B cell (primary cell): ENCODE measurements at regions not wholly inside any gene's neighbourhood (a gene's known extent, or its start where the extent isn't known, plus 50 kb on each side); places are given as distances from the start of the nearest gene placed in this dataset.

Experiments
- ATAC-seq: fragments of 200-7000 bp; cut with Tn5 transposase; one replicate; pipeline ENCODE4 v1.10.0; 2021; ENCODE audit warnings: low read depth, mild to moderate bottlenecking, moderate number of reproducible peaks, moderate library complexity
- CTCF ChIA-PET: fragments of 350-600 bp; sonication (Branson Sonifier 250); formaldehyde crosslinking; loops from one replicate; lab custom pipeline; 2021; ENCODE audit warnings: antibody characterized with exemption, inconsistent platforms; lab: Charles Lee
- POLR2A ChIA-PET: fragments of 350-600 bp; sonication (Branson Sonifier 250); formaldehyde crosslinking; loops from one replicate; lab custom pipeline; 2021; ENCODE audit warnings: antibody characterized with exemption; lab: Charles Lee
- DNase-seq: peaks from one replicate; pipeline ENCODE4 v3.0.0; 2013
- H2AFZ ChIP-seq: 2 replicates; pipeline ENCODE4 v1.6.1; 2012; ENCODE audit warnings: mild to moderate bottlenecking, low read depth, low read length; ENCODE audit not compliant: insufficient read depth, poor library complexity, severe bottlenecking
- H3K27ac ChIP-seq, 2 donors: 1 replicate in 1 of 2; 2 replicates in 1 of 2; pipeline ENCODE4 v1.5.1; 2012 to 2013; ENCODE audit warnings: low read length in 2 of 2, mild to moderate bottlenecking in 2 of 2, moderate library complexity in 1 of 2
- H3K27me3 ChIP-seq, 4 experiments: fragments of 200-600 bp in 1 of 4; sonication (generic) in 1 of 4; replicated peaks in 1 of 4; 1 replicate in 2 of 4; 2 replicates in 2 of 4; pipeline versions ENCODE4 v1.6.1 to v1.7.0; 2013 to 2016; ENCODE audit warnings: low read length in 3 of 4, mild to moderate bottlenecking in 2 of 4, mixed read lengths in 1 of 4, moderate library complexity in 1 of 4; ENCODE audit not compliant: insufficient read depth in 4 of 4, control insufficient read depth in 3 of 4; ENCODE audit errors: control extremely low read depth in 1 of 4
- H3K36me3 ChIP-seq, 2 experiments: replicated peaks in 1 of 2; 1 replicate in 1 of 2; 2 replicates in 1 of 2; pipeline versions ENCODE4 v1.6.1 to v1.7.1; 2013; ENCODE audit warnings: low read length in 1 of 2; ENCODE audit not compliant: insufficient read depth in 2 of 2, control insufficient read depth in 1 of 2; ENCODE audit errors: control extremely low read depth in 1 of 2, extremely low read depth in 1 of 2
- H3K4me1 ChIP-seq, 2 donors: fragments of 200-600 bp in 1 of 2; sonication (generic) in 1 of 2; 1 replicate in 1 of 2; 2 replicates in 1 of 2; pipeline versions ENCODE4 v1.5.1 to v1.6.1; 2013 to 2017; ENCODE audit warnings: low read length in 2 of 2; ENCODE audit not compliant: control insufficient read depth in 2 of 2, insufficient read depth in 2 of 2
- H3K4me2 ChIP-seq: replicated peaks from 2 replicates; pipeline ENCODE3; 2012; ENCODE audit warnings: mild to moderate bottlenecking, low read depth, low read length; ENCODE audit not compliant: poor library complexity, severe bottlenecking
- H3K4me3 ChIP-seq, 5 experiments: fragments of 200-600 bp in 1 of 5; sonication (generic) in 1 of 5; 1 replicate in 3 of 5; 2 replicates in 2 of 5; pipeline versions ENCODE4 v1.5.1 to v1.7.0; 2011 to 2016; ENCODE audit warnings: low read length in 4 of 5, mild to moderate bottlenecking in 4 of 5, low read depth in 2 of 5, control low read depth in 1 of 5, moderate library complexity in 1 of 5; ENCODE audit not compliant: insufficient read depth in 1 of 5; ENCODE audit errors: control extremely low read depth in 1 of 5, extremely low read depth in 1 of 5
- H3K79me2 ChIP-seq: fragments of 200-600 bp; sonication (generic); one replicate; pipeline ENCODE4 v1.6.0; 2016; ENCODE audit warnings: low read length; ENCODE audit not compliant: control insufficient read depth, insufficient read depth
- H3K9ac ChIP-seq: fragments of 200-600 bp; sonication (generic); 2 replicates; pipeline ENCODE4 v1.6.1; 2017; ENCODE audit warnings: mild to moderate bottlenecking, low read length, moderate library complexity
- H3K9me3 ChIP-seq, 3 donors: one replicate each; pipeline versions ENCODE4 v1.6.1 to v1.7.1; 2013; ENCODE audit warnings: low read length in 2 of 3; ENCODE audit not compliant: control insufficient read depth in 2 of 3, insufficient read depth in 1 of 3; ENCODE audit errors: control extremely low read depth in 1 of 3
- H4K20me1 ChIP-seq: 2 replicates; pipeline ENCODE4 v1.6.0; 2012; ENCODE audit warnings: mild to moderate bottlenecking, low read length; ENCODE audit not compliant: insufficient read depth, control insufficient read depth, poor library complexity, severe bottlenecking
- H3K27ac Mint-ChIP-seq: one replicate; pipeline ENCODE4 v1.8.0; 2021; ENCODE audit warnings: mixed read lengths
- H3K27me3 Mint-ChIP-seq: one replicate; pipeline ENCODE4 v1.8.0; 2021; ENCODE audit warnings: mixed read lengths
- H3K4me1 Mint-ChIP-seq: one replicate; pipeline ENCODE4 v1.8.0; 2021; ENCODE audit warnings: mixed read lengths
- H3K4me3 Mint-ChIP-seq: one replicate; pipeline ENCODE4 v1.8.0; 2021; ENCODE audit warnings: mixed read lengths
- H3K9me3 Mint-ChIP-seq: one replicate; pipeline ENCODE4 v1.8.0; 2022; ENCODE audit warnings: mixed read lengths; ENCODE audit not compliant: insufficient read depth
- EZH2 ChIP-seq: IDR thresholded peaks from 2 replicates; pipeline ENCODE4 v1.6.1; 2012; ENCODE audit warnings: borderline replicate concordance, low read depth, mild to moderate bottlenecking, moderate library complexity, low read length; ENCODE audit not compliant: insufficient read depth, poor library complexity, severe bottlenecking
- WGBS: methylation state at CpG from one replicate; pipeline ENCODE4 v1.1.5; 2013; ENCODE audit warnings: missing lambda C conversion rate; ENCODE audit not compliant: insufficient coverage; 5-methylcytosine and 5-hydroxymethylcytosine counted together
- intact Hi-C: fragments of 100-400 bp; cut with micrococcal nuclease; formaldehyde crosslinking; loops from one replicate; pipeline ENCODE4 v1.10.0; 2022
- TF ChIP-seq, protein P1 (sequence below): fragments of 200-600 bp; IDR thresholded peaks from one replicate; pipeline ENCODE4 v1.8.0; 2022; ENCODE audit warnings: antibody characterized with exemption, mild to moderate bottlenecking

DNA sequence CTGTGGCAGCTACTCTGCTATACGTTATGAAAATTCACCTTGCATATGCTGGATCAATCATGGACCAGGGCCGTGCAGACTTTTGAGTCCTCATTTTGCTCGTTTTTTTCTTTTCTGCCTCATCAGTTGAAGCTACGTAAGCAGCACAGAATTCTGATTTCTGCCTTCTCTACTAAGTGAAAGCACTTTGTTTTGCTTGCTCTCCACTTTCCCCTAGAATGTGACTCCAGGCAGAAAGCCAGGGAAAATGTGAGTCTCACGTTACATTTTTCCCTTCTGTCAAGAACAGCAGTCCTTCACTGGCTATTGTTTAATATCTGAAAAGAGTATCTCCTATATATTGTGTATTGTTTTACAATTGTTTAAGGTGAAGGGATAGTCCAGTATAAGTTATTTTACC lies 1840.1 kb downstream of the PCDH7 start:
- no peaks in the 10 kb centered on the region for H3K27me3 ChIP-seq
- H3K4me2 ChIP-seq, result no peak overlapping the region
- H3K9me3 ChIP-seq, result no peaks in the 10 kb centered on the region
- no peak overlapping the region for H2AFZ ChIP-seq
- DNase-seq (no peak), ATAC-seq (no peak)
- CTCF ChIA-PET, result no interaction called here
- TF ChIP-seq, protein P1, sequence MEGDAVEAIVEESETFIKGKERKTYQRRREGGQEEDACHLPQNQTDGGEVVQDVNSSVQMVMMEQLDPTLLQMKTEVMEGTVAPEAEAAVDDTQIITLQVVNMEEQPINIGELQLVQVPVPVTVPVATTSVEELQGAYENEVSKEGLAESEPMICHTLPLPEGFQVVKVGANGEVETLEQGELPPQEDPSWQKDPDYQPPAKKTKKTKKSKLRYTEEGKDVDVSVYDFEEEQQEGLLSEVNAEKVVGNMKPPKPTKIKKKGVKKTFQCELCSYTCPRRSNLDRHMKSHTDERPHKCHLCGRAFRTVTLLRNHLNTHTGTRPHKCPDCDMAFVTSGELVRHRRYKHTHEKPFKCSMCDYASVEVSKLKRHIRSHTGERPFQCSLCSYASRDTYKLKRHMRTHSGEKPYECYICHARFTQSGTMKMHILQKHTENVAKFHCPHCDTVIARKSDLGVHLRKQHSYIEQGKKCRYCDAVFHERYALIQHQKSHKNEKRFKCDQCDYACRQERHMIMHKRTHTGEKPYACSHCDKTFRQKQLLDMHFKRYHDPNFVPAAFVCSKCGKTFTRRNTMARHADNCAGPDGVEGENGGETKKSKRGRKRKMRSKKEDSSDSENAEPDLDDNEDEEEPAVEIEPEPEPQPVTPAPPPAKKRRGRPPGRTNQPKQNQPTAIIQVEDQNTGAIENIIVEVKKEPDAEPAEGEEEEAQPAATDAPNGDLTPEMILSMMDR, result no peak
- no peak for TF ChIP-seq EZH2
- H3K9ac ChIP-seq, result no peak overlapping the region
- Mint-ChIP-seq H3K4me1 (no peaks in the 10 kb centered on the region), H3K27ac (no peak overlapping the region), H3K27me3 (no peaks in the 10 kb centered on the region), H3K4me3 (no peak overlapping the region), H3K9me3 (no peaks in the 10 kb centered on the region)
- 93% methylated on average over 4 of the region's 5 CpGs for WGBS
- H3K4me1 ChIP-seq, result no peaks in the 10 kb centered on the region
- no peaks in the 10 kb centered on the region for H3K36me3 ChIP-seq
- no peaks in the 10 kb centered on the region for H3K79me2 ChIP-seq
- POLR2A ChIA-PET, result no interaction called here
- no peak overlapping the region for H3K4me3 ChIP-seq
- H4K20me1 ChIP-seq, result no peaks in the 10 kb centered on the region
- intact Hi-C loops, result no loop called here
- no peak overlapping the region for H3K27ac ChIP-seq

DNA sequence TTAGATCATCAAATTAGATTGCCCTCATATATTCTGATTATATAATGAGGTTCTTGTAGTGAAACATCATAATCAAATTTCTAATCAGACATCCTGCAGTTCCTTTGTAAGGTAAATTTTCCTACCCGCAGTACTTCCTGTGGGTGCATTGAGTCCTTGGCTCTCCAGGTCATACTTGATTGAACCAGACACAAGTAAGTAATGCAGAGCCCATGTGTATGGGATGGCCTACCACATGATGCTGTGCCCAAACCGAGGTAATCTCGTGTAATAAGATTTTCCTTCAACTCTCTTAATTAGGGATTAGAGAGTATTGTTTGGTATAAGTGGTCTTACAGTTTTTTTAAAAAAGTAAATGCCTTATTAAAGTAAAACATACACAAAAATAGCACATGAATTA lies 1841.8 kb downstream of the PCDH7 start:
- Histone ChIP-seq H3K36me3 (no peaks in the 10 kb centered on the region), H3K9ac (no peak overlapping the region), H2AFZ (no peak overlapping the region), H3K27me3 (no peaks in the 10 kb centered on the region), H3K79me2 (no peaks in the 10 kb centered on the region), H3K27ac (no peak overlapping the region), H3K9me3 (no peaks in the 10 kb centered on the region), H3K4me2 (no peak overlapping the region), H3K4me3 (no peak overlapping the region), H3K4me1 (no peaks in the 10 kb centered on the region), H4K20me1 (no peaks in the 10 kb centered on the region)
- ChIA-PET CTCF (no interaction called here), POLR2A (no interaction called here)
- intact Hi-C loops, result no loop called here
- no peaks in the 10 kb centered on the region for H3K9me3 Mint-ChIP-seq
- H3K27ac Mint-ChIP-seq, result no peak overlapping the region
- H3K27me3 Mint-ChIP-seq, result no peaks in the 10 kb centered on the region
- DNase-seq (no peak), ATAC-seq (no peak)
- no peaks in the 10 kb centered on the region for H3K4me1 Mint-ChIP-seq
- TF ChIP-seq, protein P1, result no peak
- no peak for TF ChIP-seq EZH2
- no peak overlapping the region for H3K4me3 Mint-ChIP-seq
- no CpG with 5 or more reads among the region's 3 CpGs for whole genome bisulfite sequencing
